Aorta (tissue), 5 donors: ENCODE measurements at regions not wholly inside any gene's neighbourhood (a gene's known extent, or its start where the extent isn't known, plus 50 kb on each side); places are given as distances from the start of the nearest gene placed in this dataset.
"Not testable (repeated sequence)": the region's sequence is repeated elsewhere in the genome, so short reads cannot be mapped to it uniquely, and the experiment has no call there.

Experiments
- ATAC-seq: fragments of 200-7000 bp; cut with Tn5 transposase; one replicate; pipeline ENCODE4 v1.9.1; 2022; ENCODE audit warnings: moderate library complexity; ENCODE audit not compliant: low FRiP score
- DNase-seq, 2 donors: peaks; one replicate each; pipeline ENCODE4 v3.0.0-alpha.2; 2020
- H3K27ac ChIP-seq, 2 donors: one replicate each; pipeline ENCODE4 v1.5.1; 2013; ENCODE audit warnings: low read length in 2 of 2, mild to moderate bottlenecking in 2 of 2, moderate library complexity in 2 of 2, control low read depth in 1 of 2, inconsistent platforms in 1 of 2, low read depth in 1 of 2
- H3K27me3 ChIP-seq, 2 donors: one replicate each; pipeline ENCODE4 v1.6.1; 2013; ENCODE audit warnings: control low read depth in 1 of 2, low read length in 1 of 2, mild to moderate bottlenecking in 1 of 2, moderate library complexity in 1 of 2; ENCODE audit not compliant: insufficient read depth in 2 of 2, control insufficient read depth in 1 of 2
- H3K36me3 ChIP-seq, 2 donors: one replicate each; pipeline ENCODE4 v1.6.1; 2013; ENCODE audit warnings: control low read depth in 1 of 2, low read length in 1 of 2, mild to moderate bottlenecking in 1 of 2; ENCODE audit not compliant: insufficient read depth in 2 of 2, control insufficient read depth in 1 of 2
- H3K4me1 ChIP-seq, 2 donors: one replicate each; pipeline ENCODE4 v1.6.1; 2013; ENCODE audit warnings: low read length in 2 of 2, control low read depth in 1 of 2, mild to moderate bottlenecking in 1 of 2, moderate library complexity in 1 of 2; ENCODE audit not compliant: insufficient read depth in 2 of 2, control insufficient read depth in 1 of 2
- H3K4me3 ChIP-seq, 2 donors: one replicate each; pipeline ENCODE4 v1.5.1; 2013; ENCODE audit warnings: low read length in 2 of 2, control low read depth in 1 of 2, mild to moderate bottlenecking in 1 of 2
- H3K9me3 ChIP-seq: one replicate; pipeline ENCODE4 v1.6.1; 2013; ENCODE audit warnings: mild to moderate bottlenecking, low read length; ENCODE audit not compliant: control insufficient read depth
- WGBS, 2 donors: extraction: QIAGEN DNeasy Blood & Tissue Kit; methylation state at CpG; one replicate each; pipeline ENCODE4 v1.1.7; 2013; 5-methylcytosine and 5-hydroxymethylcytosine counted together
- intact Hi-C, 2 donors: fragments of 100-400 bp; cut with DNase I; formaldehyde crosslinking; loops; one replicate each; pipeline versions ENCODE4 v1.14.2 to v1.15.0; 2022
- donor health status: healthy with polysubstance abuse.
- donor health status: Bipolar disorder and iron deficiency.
- donor health status: DM: no; HTN: no; CAD: no.
- donor health status: DM: no; HTN: no; CAD: no.
- donor health status: DM: yes; HTN: yes; CAD: no.

GRCh38 chr5:110812639-110813038, 73.8 kb downstream of the SLC25A46 start:
- Histone ChIP-seq H3K27ac (no peak overlapping the region), H3K27me3 (no peaks in the 10 kb centered on the region), H3K36me3 (no peaks in the 10 kb centered on the region), H3K4me1 (no peaks in the 10 kb centered on the region), H3K4me3 (no peak overlapping the region), H3K9me3 (no peaks in the 10 kb centered on the region)
- no peak for DNase-seq
- no peak for ATAC-seq
- intact Hi-C loops, result no loop called here
- 78 to 87% methylated on average over 3 of the region's 3 CpGs for WGBS, 2 donors

- H3K27me3 ChIP-seq, result no peaks in the 10 kb centered on the region
- ATAC-seq, result no peak
- H3K9me3 ChIP-seq, result no peaks in the 10 kb centered on the region
- DNase-seq, result no peak
- intact Hi-C loops, result no loop called here
- H3K27ac ChIP-seq, result no peak overlapping the region
- H3K36me3 ChIP-seq, result no peaks in the 10 kb centered on the region
- no peaks in the 10 kb centered on the region for H3K4me1 ChIP-seq
- 36 to 43% methylated on average over 1 of the region's 1 CpG for WGBS, 2 donors
- no peak overlapping the region for H3K4me3 ChIP-seq
These were observed 77.3 kb downstream of the SLC25A46 start for GRCh38 chr5:110815916-110816605.

- H3K4me3 ChIP-seq, result no peak overlapping the region
- ATAC-seq (no peak), DNase-seq (no peak)
- no peaks in the 10 kb centered on the region for H3K9me3 ChIP-seq
- WGBS, 2 donors, result 73 to 86% methylated on average over 7 of the region's 7 CpGs
- no peaks in the 10 kb centered on the region for H3K4me1 ChIP-seq
- no peaks in the 10 kb centered on the region for H3K27me3 ChIP-seq
- no peak overlapping the region for H3K27ac ChIP-seq
- no peaks in the 10 kb centered on the region for H3K36me3 ChIP-seq
- intact Hi-C loops, result no loop called here
These were observed 78.7 kb downstream of the SLC25A46 start for GRCh38 chr5:110817459-110817858.

GRCh38 chr5:110823571-110823970, 84.8 kb downstream of the SLC25A46 start:
- Histone ChIP-seq H3K9me3 (peaks cover 6% of the 10 kb centered on the region), H3K4me1 (no peaks in the 10 kb centered on the region), H3K27me3 (no peaks in the 10 kb centered on the region), H3K27ac (no peak overlapping the region), H3K36me3 (no peaks in the 10 kb centered on the region), H3K4me3 (no peak overlapping the region)
- 85 to 86% methylated on average over 5 of the region's 5 CpGs for WGBS, 2 donors
- no peak for DNase-seq
- intact Hi-C loops, result no loop called here
- ATAC-seq, result no peak

GRCh38 chr5:110824936-110825441, 86.2 kb downstream of the SLC25A46 start:
- Histone ChIP-seq H3K4me1 (no peaks in the 10 kb centered on the region), H3K9me3 (peaks cover 6% of the 10 kb centered on the region), H3K4me3 (no peak overlapping the region), H3K36me3 (no peaks in the 10 kb centered on the region), H3K27me3 (no peaks in the 10 kb centered on the region), H3K27ac (no peak overlapping the region)
- ATAC-seq, result no peak
- intact Hi-C loops, result no loop called here
- 62 to 79% methylated on average over 3 of the region's 3 CpGs for WGBS, 2 donors
- no peak for DNase-seq

- no peak overlapping the region for H3K27ac ChIP-seq
- no peak for DNase-seq
- H3K9me3 ChIP-seq, result no peaks in the 10 kb centered on the region
- H3K36me3 ChIP-seq, result no peaks in the 10 kb centered on the region
- H3K4me3 ChIP-seq, result no peak overlapping the region
- 76 to 86% methylated on average over 4 of the region's 4 CpGs for WGBS, 2 donors
- no peak for ATAC-seq
- no peaks in the 10 kb centered on the region for H3K4me1 ChIP-seq
- intact Hi-C loops, result loop anchor here in 1 of 2 donors (5.0 kb wide), 1 partner anchor 485 kb away; no protein-coding TSS in a partner anchor
- no peaks in the 10 kb centered on the region for H3K27me3 ChIP-seq
These were observed 93.9 kb downstream of the SLC25A46 start for GRCh38 chr5:110832683-110833082.

- intact Hi-C loops, result loop anchor here in 1 of 2 donors (5.0 kb wide), 1 partner anchor 482 kb away; no protein-coding TSS in a partner anchor
- H3K27ac ChIP-seq, H3K9me3 ChIP-seq, H3K27me3 ChIP-seq, H3K4me3 ChIP-seq, H3K4me1 ChIP-seq, H3K36me3 ChIP-seq, ATAC-seq, DNase-seq: not testable (repeated sequence)
- WGBS, 2 donors, result 81 to 82% methylated on average over 4 of the region's 4 CpGs
These were observed 96.1 kb downstream of the SLC25A46 start for GRCh38 chr5:110834933-110835332.

GRCh38 chr5:110836851-110837250, 98.0 kb downstream of the SLC25A46 start:
- DNase-seq (no peak), ATAC-seq (no peak)
- no peaks in the 10 kb centered on the region for H3K27me3 ChIP-seq
- no peak overlapping the region for H3K4me3 ChIP-seq
- no peaks in the 10 kb centered on the region for H3K36me3 ChIP-seq
- H3K27ac ChIP-seq, result no peak overlapping the region
- H3K9me3 ChIP-seq, result no peaks in the 10 kb centered on the region
- no peaks in the 10 kb centered on the region for H3K4me1 ChIP-seq
- intact Hi-C loops, result no loop called here
- WGBS, 2 donors, result 36 to 39% methylated on average over 1 of the region's 1 CpG

- H3K36me3 ChIP-seq, ATAC-seq, H3K4me3 ChIP-seq, DNase-seq, H3K27ac ChIP-seq, H3K27me3 ChIP-seq, intact Hi-C loops, H3K9me3 ChIP-seq, H3K4me1 ChIP-seq: not testable (repeated sequence)
- 66 to 78% methylated on average over 3 of the region's 3 CpGs for WGBS, 2 donors
These were observed 99.5 kb downstream of the SLC25A46 start for GRCh38 chr5:110838357-110838756.
